Loucy (cell line): ENCODE measurements at regions not wholly inside any gene's neighbourhood (a gene's known extent, or its start where the extent isn't known, plus 50 kb on each side); places are given as distances from the start of the nearest gene placed in this dataset.
"Not testable (repeated sequence)": the region's sequence is repeated elsewhere in the genome, so short reads cannot be mapped to it uniquely, and the experiment has no call there.

Experiments used
- H2AFZ ChIP-seq: fragments of 200-600 bp; sonication (generic); 2 replicates; pipeline ENCODE4 v1.6.0; 2016; ENCODE audit warnings: antibody characterized with exemption, mild to moderate bottlenecking, low read length, moderate library complexity
- H3F3A ChIP-seq: fragments of 200-600 bp; 2 replicates; pipeline ENCODE4 v1.6.0; 2016; ENCODE audit warnings: antibody characterized with exemption, low read depth, mild to moderate bottlenecking
- H3K27me3 ChIP-seq: fragments of 200-600 bp; sonication (generic); 2 replicates; pipeline ENCODE4 v1.6.1; 2014; ENCODE audit warnings: low read length, mild to moderate bottlenecking; ENCODE audit not compliant: insufficient read depth, poor library complexity, severe bottlenecking
- H3K36me3 ChIP-seq: fragments of 200-600 bp; sonication (generic); 2 replicates; pipeline ENCODE4 v1.6.1; 2016; ENCODE audit warnings: low read length; ENCODE audit not compliant: insufficient read depth
- H3K4me1 ChIP-seq: fragments of 200-600 bp; sonication (generic); 2 replicates; pipeline ENCODE4 v1.5.1; 2014; ENCODE audit warnings: low read length, mild to moderate bottlenecking; ENCODE audit not compliant: insufficient read depth, poor library complexity, severe bottlenecking
- H3K4me2 ChIP-seq: fragments of 200-600 bp; sonication (generic); 2 replicates; pipeline ENCODE4 v1.6.0; 2014; ENCODE audit warnings: antibody characterized with exemption, low read length, low read depth, mild to moderate bottlenecking; ENCODE audit not compliant: poor library complexity, severe bottlenecking
- H3K4me3 ChIP-seq: fragments of 200-600 bp; sonication (generic); 2 replicates; pipeline ENCODE4 v1.5.1; 2014; ENCODE audit warnings: low read length, mild to moderate bottlenecking, mixed read lengths; ENCODE audit not compliant: poor library complexity, severe bottlenecking
- H3K79me2 ChIP-seq: fragments of 200-600 bp; sonication (generic); 2 replicates; pipeline ENCODE4 v1.6.1; 2014; ENCODE audit warnings: low read length; ENCODE audit not compliant: insufficient read depth
- H3K9ac ChIP-seq: fragments of 200-600 bp; sonication (generic); 2 replicates; pipeline ENCODE4 v1.6.0; 2014; ENCODE audit warnings: mild to moderate bottlenecking, low read depth, low read length, moderate library complexity; ENCODE audit not compliant: poor library complexity, severe bottlenecking
- H3K9me2 ChIP-seq: fragments of 200-600 bp; sonication (generic); replicated peaks from 2 replicates; pipeline ENCODE4 v1.6.1; 2016; ENCODE audit warnings: low read depth, low read length, mixed read lengths
- H3K9me3 ChIP-seq: fragments of 200-600 bp; sonication (generic); 2 replicates; pipeline ENCODE4 v1.6.1; 2014; ENCODE audit warnings: mild to moderate bottlenecking, antibody characterized with exemption, low read length, low read depth; ENCODE audit not compliant: insufficient read depth
- H4K20me1 ChIP-seq: fragments of 200-600 bp; sonication (generic); 2 replicates; pipeline ENCODE4 v1.6.0; 2014; ENCODE audit warnings: antibody characterized with exemption, low read length, mild to moderate bottlenecking; ENCODE audit not compliant: insufficient read depth, poor library complexity, severe bottlenecking
- EZH2phosphoT487 ChIP-seq: fragments of 200-600 bp; IDR thresholded peaks from 2 replicates; pipeline ENCODE4 v1.6.1; 2018; ENCODE audit warnings: antibody characterized with exemption, mild to moderate bottlenecking, moderate library complexity, borderline replicate concordance
- TF ChIP-seq, protein P1 (sequence below): fragments of 200-600 bp; sonication (generic); conservative IDR thresholded peaks from 2 replicates; pipeline ENCODE4 v1.5.1; 2014; ENCODE audit warnings: mild to moderate bottlenecking, antibody characterized with exemption, low read length

DNA sequence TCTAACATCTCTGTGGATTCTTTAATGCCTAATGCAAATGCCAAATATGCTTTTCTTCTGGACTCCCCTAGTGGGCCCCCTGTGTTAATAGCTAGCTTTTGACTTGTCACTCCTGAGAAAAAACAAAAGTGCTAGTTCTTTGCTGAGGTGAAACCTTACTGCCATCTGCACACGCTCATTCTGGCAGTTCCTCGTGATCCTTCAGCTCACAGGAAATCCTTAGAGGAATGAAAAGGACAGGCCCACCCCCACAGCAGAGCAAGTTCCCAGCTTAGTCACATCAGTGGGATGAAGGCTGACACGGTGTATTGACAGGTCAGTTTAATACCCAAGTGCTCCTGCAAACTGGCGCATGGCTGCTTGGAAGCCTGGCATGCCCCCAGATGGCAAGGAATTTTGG, 165.1 kb upstream of the ATP2B1 start:
- H4K20me1 ChIP-seq: no peaks in the 10 kb centered on the region
- 0 out of 2 replicates have a peak, but pooled peaks cover 3% of the 10 kb centered on the region for H3K9me3 ChIP-seq
- H3K9ac ChIP-seq: no peak overlapping the region
- H3K4me2 ChIP-seq: no peak overlapping the region
- TF ChIP-seq EZH2phosphoT487: no peak
- TF ChIP-seq, protein P1, sequence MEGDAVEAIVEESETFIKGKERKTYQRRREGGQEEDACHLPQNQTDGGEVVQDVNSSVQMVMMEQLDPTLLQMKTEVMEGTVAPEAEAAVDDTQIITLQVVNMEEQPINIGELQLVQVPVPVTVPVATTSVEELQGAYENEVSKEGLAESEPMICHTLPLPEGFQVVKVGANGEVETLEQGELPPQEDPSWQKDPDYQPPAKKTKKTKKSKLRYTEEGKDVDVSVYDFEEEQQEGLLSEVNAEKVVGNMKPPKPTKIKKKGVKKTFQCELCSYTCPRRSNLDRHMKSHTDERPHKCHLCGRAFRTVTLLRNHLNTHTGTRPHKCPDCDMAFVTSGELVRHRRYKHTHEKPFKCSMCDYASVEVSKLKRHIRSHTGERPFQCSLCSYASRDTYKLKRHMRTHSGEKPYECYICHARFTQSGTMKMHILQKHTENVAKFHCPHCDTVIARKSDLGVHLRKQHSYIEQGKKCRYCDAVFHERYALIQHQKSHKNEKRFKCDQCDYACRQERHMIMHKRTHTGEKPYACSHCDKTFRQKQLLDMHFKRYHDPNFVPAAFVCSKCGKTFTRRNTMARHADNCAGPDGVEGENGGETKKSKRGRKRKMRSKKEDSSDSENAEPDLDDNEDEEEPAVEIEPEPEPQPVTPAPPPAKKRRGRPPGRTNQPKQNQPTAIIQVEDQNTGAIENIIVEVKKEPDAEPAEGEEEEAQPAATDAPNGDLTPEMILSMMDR: no peak
- H3K27me3 ChIP-seq: no peaks in the 10 kb centered on the region
- H3K4me1 ChIP-seq: no peaks in the 10 kb centered on the region
- H2AFZ ChIP-seq: no peak overlapping the region
- no peak overlapping the region for H3K4me3 ChIP-seq
- no peaks in the 10 kb centered on the region for H3K9me2 ChIP-seq
- no peaks in the 10 kb centered on the region for H3F3A ChIP-seq
- no peaks in the 10 kb centered on the region for H3K36me3 ChIP-seq
- no peaks in the 10 kb centered on the region for H3K79me2 ChIP-seq

DNA sequence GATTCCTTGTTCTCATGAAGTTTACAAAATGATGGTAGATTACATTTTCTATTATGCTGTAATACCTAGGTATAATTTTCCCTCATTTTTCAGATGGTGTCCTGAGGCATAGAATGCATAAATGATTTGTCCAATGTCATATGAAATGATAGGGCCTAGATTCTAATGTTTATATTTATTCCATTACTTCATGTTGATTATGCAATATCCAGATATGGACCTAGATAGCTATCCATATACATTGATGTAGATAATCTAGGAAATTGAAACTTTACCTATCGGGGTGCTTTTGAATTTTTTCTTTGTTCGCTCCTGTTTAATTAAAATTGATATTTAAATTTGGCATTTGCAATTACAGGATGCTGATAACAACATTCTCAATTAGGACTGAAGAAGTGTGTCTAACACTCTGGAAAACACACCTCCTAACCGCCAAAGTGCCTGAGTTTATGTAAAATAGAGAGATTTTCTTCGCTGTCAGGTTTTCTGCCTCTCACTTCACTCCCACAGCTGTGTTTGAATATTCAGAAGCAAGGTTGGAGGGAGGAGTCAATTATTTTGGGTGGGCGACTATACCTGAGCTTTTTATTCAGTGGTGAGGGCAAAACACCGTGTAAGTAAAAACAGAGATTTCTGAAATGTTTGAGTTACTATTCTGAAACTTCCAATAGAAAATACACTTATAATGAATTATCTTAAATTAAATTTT, 164.4 kb upstream of the ATP2B1 start:
- H3K4me1 ChIP-seq: no peaks in the 10 kb centered on the region
- H2AFZ ChIP-seq: no peak overlapping the region
- no peak overlapping the region for H3K4me2 ChIP-seq
- no peak for TF ChIP-seq EZH2phosphoT487
- TF ChIP-seq, protein P1: no peak
- H3F3A ChIP-seq: no peaks in the 10 kb centered on the region
- no peaks in the 10 kb centered on the region for H4K20me1 ChIP-seq
- H3K9me3 ChIP-seq: 0 out of 2 replicates have a peak, but pooled peaks cover 3% of the 10 kb centered on the region
- H3K36me3 ChIP-seq: no peaks in the 10 kb centered on the region
- H3K27me3 ChIP-seq: no peaks in the 10 kb centered on the region
- H3K9me2 ChIP-seq: no peaks in the 10 kb centered on the region
- H3K79me2 ChIP-seq: no peaks in the 10 kb centered on the region
- no peak overlapping the region for H3K4me3 ChIP-seq
- no peak overlapping the region for H3K9ac ChIP-seq

DNA sequence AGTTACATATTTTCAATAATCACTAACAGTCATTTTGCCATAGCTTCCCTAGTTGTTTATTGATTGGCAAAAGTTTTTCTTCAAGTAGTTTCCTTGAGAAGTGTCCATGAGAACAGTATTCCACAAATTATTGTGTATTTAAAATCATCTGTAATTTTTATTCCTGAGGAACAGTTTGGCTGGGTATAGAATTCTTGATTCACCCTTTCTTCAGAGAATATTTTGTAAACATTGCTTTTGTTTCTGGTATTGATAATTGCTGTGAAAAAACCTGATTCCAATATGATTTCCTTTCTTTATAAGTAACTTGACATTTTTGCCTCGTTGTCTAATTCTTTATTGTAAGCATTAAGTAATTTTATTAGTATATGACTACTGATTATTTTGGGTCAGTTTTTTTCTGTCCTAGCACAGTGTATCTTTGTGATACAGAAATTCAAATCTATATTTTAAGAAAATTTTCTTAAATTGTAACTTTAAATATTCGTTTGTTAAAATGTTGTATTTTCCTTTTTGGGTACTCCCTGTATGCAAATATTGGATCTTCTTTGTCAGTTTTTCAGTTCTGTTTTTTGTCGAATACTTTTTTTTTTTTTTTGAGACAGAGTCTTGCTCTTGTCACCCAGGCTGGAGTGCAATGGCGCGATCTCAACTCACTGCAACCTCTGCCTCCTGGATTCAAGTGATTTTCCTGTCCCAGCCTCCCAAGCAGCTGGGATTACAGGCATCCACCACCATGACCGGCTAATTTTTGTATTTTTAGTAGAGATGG, 162.0 kb upstream of the ATP2B1 start:
- no peaks in the 10 kb centered on the region for H4K20me1 ChIP-seq
- H3K9me2 ChIP-seq: no peaks in the 10 kb centered on the region
- no peaks in the 10 kb centered on the region for H3K79me2 ChIP-seq
- H3K4me2 ChIP-seq: no peak overlapping the region
- no peaks in the 10 kb centered on the region for H3F3A ChIP-seq
- H3K36me3 ChIP-seq: no peaks in the 10 kb centered on the region
- H3K4me1 ChIP-seq: no peaks in the 10 kb centered on the region
- no peak overlapping the region for H2AFZ ChIP-seq
- H3K4me3 ChIP-seq: no peak overlapping the region
- no peaks in the 10 kb centered on the region for H3K27me3 ChIP-seq
- H3K9me3 ChIP-seq: 0 out of 2 replicates have a peak, but pooled peaks cover 3% of the 10 kb centered on the region
- no peak overlapping the region for H3K9ac ChIP-seq
- TF ChIP-seq EZH2phosphoT487: no peak

DNA sequence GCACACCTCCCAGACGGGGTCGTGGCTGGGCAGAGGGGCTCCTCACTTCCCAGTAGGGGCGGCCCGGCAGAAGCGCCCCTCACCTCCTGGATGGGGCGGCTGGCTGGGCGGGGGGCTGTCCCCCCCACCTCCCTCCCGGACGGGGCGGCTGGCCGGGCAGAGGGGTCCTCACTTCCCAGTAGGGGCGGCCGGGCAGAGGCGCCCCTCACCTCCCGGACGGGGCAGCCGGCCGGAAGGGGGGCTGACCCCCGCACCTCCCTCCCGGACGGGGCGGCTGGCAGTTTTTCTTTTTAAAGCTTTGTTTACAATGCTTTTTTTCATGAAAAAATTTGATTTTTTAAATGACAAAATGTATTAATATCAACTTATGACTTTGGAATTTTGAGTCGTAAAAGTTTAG, 159.0 kb upstream of the ATP2B1 start:
- not testable (repeated sequence) for H3K36me3 ChIP-seq, H3K9me2 ChIP-seq, H3K9ac ChIP-seq, H3K4me2 ChIP-seq, H2AFZ ChIP-seq, H3K4me3 ChIP-seq, H4K20me1 ChIP-seq, H3K79me2 ChIP-seq, H3F3A ChIP-seq, H3K27me3 ChIP-seq, H3K9me3 ChIP-seq
- H3K4me1 ChIP-seq: peaks cover 16% of the 10 kb centered on the region
